ENCODE measurements at regions not wholly inside any gene's neighbourhood (a gene's known extent, or its start where the extent isn't known, plus 50 kb on each side); places are given as distances from the start of the nearest gene placed in this dataset.

GRCh38 chr21:24280596-24280995, 1326.7 kb downstream of the MRPL39 start:
- DNase-seq (ENCODE audit: low read depth), result no peak
- TF ChIP-seq CTCF (conservative IDR thresholded peaks at IDR 0.05; ENCODE audit: low read depth, low read length), result no peak
- H3K4me3 ChIP-seq (ENCODE audit: low read depth, low read length), result no peak overlapping the region

- DNase-seq (ENCODE audit: low read depth), result no peak
- H3K4me3 ChIP-seq (ENCODE audit: low read depth, low read length), result no peak overlapping the region
- TF ChIP-seq CTCF (conservative IDR thresholded peaks at IDR 0.05; ENCODE audit: low read depth, low read length), result no peak
These were observed 1328.6 kb downstream of the MRPL39 start for GRCh38 chr21:24278711-24279110.

- no peak for TF ChIP-seq CTCF (conservative IDR thresholded peaks at IDR 0.05; ENCODE audit: low read depth, low read length)
- H3K4me3 ChIP-seq (ENCODE audit: low read depth, low read length), result no peak overlapping the region
- DNase-seq (ENCODE audit: low read depth), result no peak
These were observed 1331.1 kb downstream of the MRPL39 start for GRCh38 chr21:24276204-24276603.

GRCh38 chr21:24275616-24276015, 1331.7 kb downstream of the MRPL39 start:
- H3K4me3 ChIP-seq (ENCODE audit: low read depth, low read length), result no peak overlapping the region
- no peak for TF ChIP-seq CTCF (conservative IDR thresholded peaks at IDR 0.05; ENCODE audit: low read depth, low read length)
- DNase-seq (ENCODE audit: low read depth), result no peak

- DNase-seq (ENCODE audit: low read depth), result no peak
- H3K4me3 ChIP-seq (ENCODE audit: low read depth, low read length), result no peak overlapping the region
- no peak for TF ChIP-seq CTCF (conservative IDR thresholded peaks at IDR 0.05; ENCODE audit: low read depth, low read length)
These were observed 1334.8 kb downstream of the MRPL39 start for GRCh38 chr21:24272521-24272938.

- DNase-seq (ENCODE audit: low read depth), result no peak
- no peak for TF ChIP-seq CTCF (conservative IDR thresholded peaks at IDR 0.05; ENCODE audit: low read depth, low read length)
- no peak overlapping the region for H3K4me3 ChIP-seq (ENCODE audit: low read depth, low read length)
These were observed 1341.3 kb downstream of the MRPL39 start for GRCh38 chr21:24265987-24266386.

- DNase-seq (ENCODE audit: low read depth), result no peak
- no peak for TF ChIP-seq CTCF (conservative IDR thresholded peaks at IDR 0.05; ENCODE audit: low read depth, low read length)
These were observed 1346.5 kb downstream of the MRPL39 start for GRCh38 chr21:24260751-24261150.

More at GRCh38 chr21:24260751-24261150, 1346.5 kb downstream of the MRPL39 start:
- no peak overlapping the region for H3K4me3 ChIP-seq (ENCODE audit: low read depth, low read length)
